NCI-H69 (cell line): ENCODE measurements at regions not wholly inside any gene's neighbourhood (a gene's known extent, or its start where the extent isn't known, plus 50 kb on each side); places are given as distances from the start of the nearest gene placed in this dataset.
"Not testable (repeated sequence)": the region's sequence is repeated elsewhere in the genome, so short reads cannot be mapped to it uniquely, and the experiment has no call there.

Experiments used
- DNase-seq: peaks from one replicate; lab custom pipeline; 2025; lab: John Stamatoyannopoulos, UW

DNA sequence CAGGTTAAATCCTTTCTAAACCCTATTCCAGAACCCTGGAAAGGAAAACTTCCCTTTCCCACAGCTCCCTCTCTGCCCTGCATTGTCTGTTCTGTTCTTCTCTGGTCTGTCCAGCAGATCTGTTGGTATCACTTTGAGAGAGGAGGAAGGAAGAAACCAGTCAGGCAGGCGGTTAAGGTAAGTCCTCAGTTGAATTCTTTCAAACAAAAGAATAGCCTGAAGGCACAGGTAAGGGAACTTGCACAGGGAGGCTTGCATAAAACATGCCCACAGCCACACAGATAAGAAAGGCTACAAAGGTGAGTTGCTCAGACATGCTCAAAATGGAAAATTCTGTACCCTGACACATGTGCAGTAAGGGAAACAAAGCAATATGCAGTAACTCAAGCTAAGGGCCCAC lies 595.7 kb upstream of the CDH5 start:
- DNase-seq: no peak

GRCh38 chr16:65769776-65770438 lies 596.6 kb upstream of the CDH5 start:
- no peak for DNase-seq

DNA sequence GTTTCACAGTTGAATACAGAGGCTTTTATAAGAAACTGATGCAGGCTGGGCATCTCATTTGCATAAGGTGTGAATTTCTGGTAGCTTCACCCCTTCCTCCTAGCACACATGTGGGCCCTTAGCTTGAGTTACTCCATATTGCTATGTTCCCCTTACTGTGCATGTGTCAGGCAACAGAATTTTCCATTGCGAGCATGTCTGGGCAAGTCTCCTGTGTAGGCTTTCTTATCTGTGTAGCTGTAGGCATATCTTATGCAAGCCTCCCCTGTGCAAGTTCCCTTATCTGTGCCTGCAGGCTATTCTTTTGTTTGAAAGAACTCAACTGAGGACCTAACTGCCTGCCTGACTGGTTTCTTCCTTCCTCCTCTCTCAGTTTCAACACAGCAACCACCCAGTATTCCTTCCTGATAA lies 597.4 kb upstream of the CDH5 start:
- no peak for DNase-seq

- DNase-seq: no peak
Measured at GRCh38 chr16:65767125-65767524, 599.4 kb upstream of the CDH5 start.

GRCh38 chr16:65763640-65764305 lies 602.7 kb upstream of the CDH5 start:
- DNase-seq: no peak

DNA sequence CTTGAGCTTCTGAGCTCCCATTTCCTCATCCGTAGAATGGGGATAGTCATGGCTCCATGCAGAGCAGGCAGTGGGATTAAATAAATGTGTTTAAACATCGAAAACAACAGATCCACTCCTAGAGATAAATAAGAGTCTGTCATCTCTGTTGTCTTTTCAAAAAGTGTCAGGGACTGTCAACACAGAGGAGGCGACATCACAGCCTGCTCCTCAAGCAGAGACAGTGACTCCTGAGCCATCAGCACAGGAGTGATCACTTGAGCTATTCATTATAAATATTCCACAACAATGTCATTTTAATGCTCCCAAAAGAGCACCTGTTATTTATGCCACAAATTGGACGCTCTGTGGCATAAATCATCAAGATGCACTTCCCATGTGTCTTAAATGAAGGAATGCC lies 605.6 kb upstream of the CDH5 start:
- DNase-seq: no peak

- no peak for DNase-seq
Measured at GRCh38 chr16:65758620-65759019, 607.9 kb upstream of the CDH5 start.

DNA sequence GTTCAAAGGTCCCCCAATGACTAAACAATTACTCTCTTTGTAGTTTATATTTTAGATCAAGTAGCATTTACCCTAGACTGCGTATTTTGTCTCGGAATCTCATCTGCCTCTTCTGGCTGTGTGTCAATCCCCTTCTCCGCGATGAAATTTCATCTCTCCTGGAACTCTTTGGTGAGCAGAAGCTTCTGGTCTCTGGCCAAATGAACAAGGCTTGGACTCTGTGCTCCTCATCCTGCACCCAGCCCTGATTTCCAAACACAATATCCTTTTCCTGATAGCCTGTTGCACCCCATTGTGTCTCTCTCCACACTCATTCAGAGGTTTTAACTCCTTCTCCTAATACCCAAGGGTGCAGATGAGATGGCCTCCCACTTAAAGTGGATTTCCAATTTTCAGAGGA lies 609.4 kb upstream of the CDH5 start:
- no peak for DNase-seq

DNA sequence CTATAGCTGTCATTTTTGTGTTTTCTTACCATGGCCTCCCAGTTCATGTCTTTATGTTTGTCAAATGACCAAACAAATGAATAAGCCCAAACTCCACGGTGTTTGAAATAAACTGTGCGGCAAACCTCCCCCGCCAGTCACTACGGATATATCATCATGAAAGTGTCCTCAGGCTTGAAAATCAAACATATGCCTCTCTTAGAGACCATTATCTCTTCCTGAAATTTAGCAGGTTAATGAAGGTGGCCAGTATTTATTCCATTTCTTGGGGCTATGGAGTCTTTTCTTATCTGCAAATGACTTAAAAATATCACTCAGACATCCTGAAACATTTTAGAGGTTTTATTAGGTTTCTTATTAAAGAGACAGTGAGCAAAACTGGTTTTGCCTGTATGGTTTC lies 610.3 kb upstream of the CDH5 start:
- DNase-seq: no peak

GRCh38 chr16:65754820-65755691 lies 611.4 kb upstream of the CDH5 start:
- DNase-seq: no peak

GRCh38 chr16:65752522-65752844 lies 614.0 kb upstream of the CDH5 start:
- no peak for DNase-seq

GRCh38 chr16:65751622-65752521 lies 614.6 kb upstream of the CDH5 start:
- no peak for DNase-seq

GRCh38 chr16:65749506-65749905 lies 617.0 kb upstream of the CDH5 start:
- no peak for DNase-seq

DNA sequence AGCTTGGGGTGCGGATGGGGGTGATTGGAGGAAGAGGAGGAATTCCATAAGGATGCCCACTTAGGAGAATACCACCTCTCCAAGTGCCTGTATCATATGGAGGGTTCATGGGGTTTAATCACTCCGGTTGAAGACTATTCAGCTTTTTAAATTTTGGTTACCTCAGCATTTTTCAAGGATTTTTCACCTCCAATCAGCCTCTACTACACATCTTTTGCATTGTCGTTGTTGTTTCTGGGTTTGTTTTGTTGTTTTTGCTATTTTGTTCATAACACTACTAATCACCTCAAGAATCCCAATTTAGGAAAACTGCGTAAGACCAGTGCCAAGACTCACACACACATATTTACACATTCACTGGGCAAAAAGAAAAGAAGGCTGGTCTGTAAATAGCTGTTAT lies 619.5 kb upstream of the CDH5 start:
- DNase-seq: no peak

DNA sequence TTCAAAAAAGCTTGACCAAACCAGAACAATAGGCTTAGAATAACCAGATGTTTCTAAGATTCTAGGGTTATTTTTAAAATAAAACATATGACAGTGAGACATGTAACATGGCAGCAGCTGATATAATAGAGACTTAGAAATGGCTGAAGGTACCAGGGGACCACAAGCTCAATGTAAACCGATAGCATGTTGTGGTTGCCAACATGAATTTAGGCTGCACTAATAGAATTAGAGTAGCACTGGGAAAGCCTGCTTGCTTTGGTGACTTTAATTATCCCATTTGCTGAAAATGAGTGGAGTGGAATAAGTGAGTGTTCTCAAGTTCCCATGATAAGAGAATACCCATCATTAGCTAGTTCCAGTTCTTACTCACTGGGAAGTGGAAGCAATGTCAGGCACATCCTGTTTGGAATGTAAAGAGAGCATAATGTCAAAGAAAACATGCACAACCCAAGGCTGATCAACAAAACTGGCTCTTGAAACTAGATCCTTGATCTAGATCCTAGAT lies 621.2 kb upstream of the CDH5 start:
- DNase-seq: no peak

DNA sequence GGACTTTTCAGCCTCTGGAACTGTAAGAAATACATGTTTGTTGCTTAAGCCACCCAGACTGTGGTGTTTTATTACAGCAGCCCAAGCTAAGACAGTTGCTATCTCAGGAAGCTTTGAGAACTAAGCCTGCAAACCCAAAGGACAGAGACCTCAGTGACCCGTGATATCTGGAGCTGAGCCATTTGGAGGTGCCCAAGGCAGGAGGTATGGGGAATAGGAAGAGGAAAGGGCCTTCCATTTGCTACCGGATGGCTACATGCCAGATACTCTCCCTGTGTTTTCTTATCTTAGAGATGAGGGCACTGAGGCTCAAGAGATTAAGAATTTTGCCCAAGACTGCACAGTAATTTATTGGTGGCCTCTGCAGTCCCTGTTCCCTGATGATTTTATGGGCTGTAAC lies 622.1 kb upstream of the CDH5 start:
- no peak for DNase-seq

DNA sequence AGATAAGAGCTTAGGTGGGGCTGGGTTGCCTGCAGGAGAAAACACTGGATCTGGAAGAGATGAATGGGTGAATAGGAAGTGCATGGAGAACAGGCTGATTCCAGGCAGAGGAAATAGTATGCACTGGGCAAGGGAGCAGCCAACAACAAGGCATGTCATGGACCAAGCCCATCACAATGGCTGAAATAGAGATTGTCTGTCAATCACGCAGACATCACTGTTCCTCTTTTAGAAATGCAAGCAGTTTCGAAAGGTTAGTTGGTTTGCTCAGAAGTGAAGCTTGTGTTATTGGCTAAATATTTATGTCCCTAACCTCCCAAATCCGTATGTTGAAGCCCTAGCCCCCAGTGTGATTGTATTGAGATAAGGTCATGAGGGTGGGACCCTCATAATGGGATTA lies 621.7 kb upstream of the CDH11 start:
- DNase-seq: no peak

DNA sequence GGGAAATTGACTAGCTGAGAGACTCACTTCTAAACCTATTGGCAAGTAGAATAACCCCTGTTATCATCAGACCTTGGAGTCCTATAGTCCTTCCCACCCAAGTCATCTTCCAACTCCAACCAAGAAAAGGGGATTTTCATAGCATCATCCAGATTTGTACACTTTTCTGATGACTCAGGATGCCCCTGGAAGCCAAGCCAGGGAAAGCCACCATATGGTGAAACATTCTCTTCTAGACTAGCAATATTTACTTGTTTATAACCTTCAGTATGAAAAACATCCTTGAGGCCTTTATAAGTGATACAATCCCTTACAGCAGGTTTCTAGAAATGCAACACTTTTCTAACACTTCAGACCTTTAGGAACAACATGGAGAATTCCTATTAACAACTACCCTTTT lies 618.8 kb upstream of the CDH11 start:
- no peak for DNase-seq

- DNase-seq: no peak
Measured at GRCh38 chr16:65739518-65739917, 617.7 kb upstream of the CDH11 start.

GRCh38 chr16:65737831-65738230 lies 616.0 kb upstream of the CDH11 start:
- DNase-seq: no peak

GRCh38 chr16:65735615-65736014 lies 613.8 kb upstream of the CDH11 start:
- not testable (repeated sequence) for DNase-seq

- DNase-seq: no peak
Measured at GRCh38 chr16:65733721-65734120, 611.9 kb upstream of the CDH11 start.
